ENCODE measurements at regions not wholly inside any gene's neighbourhood (a gene's known extent, or its start where the extent isn't known, plus 50 kb on each side); places are given as distances from the start of the nearest gene placed in this dataset.

DNA sequence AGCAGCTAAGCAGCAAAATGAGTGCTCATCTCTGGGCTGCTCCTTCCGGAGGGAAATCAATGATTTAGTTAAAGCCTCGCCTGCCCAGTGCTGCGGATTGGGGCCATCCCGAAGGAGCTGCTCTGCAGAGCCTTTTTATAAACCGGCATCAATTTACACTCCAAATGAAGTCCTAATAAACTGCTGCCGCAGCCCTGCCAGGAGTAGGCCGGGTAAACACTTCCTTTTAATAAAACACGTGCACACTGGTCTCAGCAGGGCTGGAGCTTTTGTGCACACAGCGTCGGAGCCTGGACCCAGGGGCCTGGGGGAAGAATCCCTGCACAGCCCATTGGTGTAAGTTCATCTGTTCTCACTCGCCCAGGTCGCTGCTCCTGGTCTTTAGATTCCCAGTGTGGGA lies 79.6 kb upstream of the HS3ST2 start:
- 27 to 38% methylated on average over 12 of the region's 12 CpGs for WGBS, 2 donors
- peaks cover 0 to 4% of the 10 kb centered on the region in 2 donors for H3K4me1 ChIP-seq (ENCODE audit: control insufficient read depth in 2 of 2, insufficient read depth in 2 of 2, low read length in 1 of 2)
- H3K9me3 ChIP-seq (ENCODE audit: control insufficient read depth in 2 of 2, insufficient read depth in 1 of 2, low read depth in 1 of 2, low read length in 1 of 2): no peaks in the 10 kb centered on the region

GRCh38 chr16:22736791-22737190 lies 77.2 kb upstream of the HS3ST2 start:
- H3K9me3 ChIP-seq (ENCODE audit: control insufficient read depth in 2 of 2, insufficient read depth in 1 of 2, low read depth in 1 of 2, low read length in 1 of 2): no peaks in the 10 kb centered on the region
- H3K36me3 ChIP-seq (ENCODE audit: control insufficient read depth in 2 of 2, insufficient read depth in 2 of 2, low read length in 1 of 2): no peaks in the 10 kb centered on the region
- peaks cover 0 to 2% of the 10 kb centered on the region in 2 donors for H3K27me3 ChIP-seq (ENCODE audit: control insufficient read depth in 1 of 2, insufficient read depth in 2 of 2, low read length in 2 of 2)
- H3K4me1 ChIP-seq (ENCODE audit: control insufficient read depth in 2 of 2, insufficient read depth in 2 of 2, low read length in 1 of 2): peaks cover 0 to 4% of the 10 kb centered on the region in 2 donors
- 71 to 82% methylated on average over 1 of the region's 1 CpG for WGBS, 2 donors
- no peak overlapping the region for H3K27ac ChIP-seq (ENCODE audit: low read depth in 2 of 2, low read length in 1 of 2)
- H3K4me3 ChIP-seq (ENCODE audit: low read depth in 1 of 2, low read length in 2 of 2): no peak overlapping the region

More for the DNA sequence above, 79.6 kb upstream of the HS3ST2 start:
- Histone ChIP-seq H3K27ac (ENCODE audit: low read depth in 2 of 2, low read length in 1 of 2) (no peak overlapping the region), H3K27me3 (ENCODE audit: control insufficient read depth in 1 of 2, insufficient read depth in 2 of 2, low read length in 2 of 2) (peaks cover 0 to 2% of the 10 kb centered on the region in 2 donors), H3K4me3 (ENCODE audit: low read depth in 1 of 2, low read length in 2 of 2) (no peak overlapping the region), H3K36me3 (ENCODE audit: control insufficient read depth in 2 of 2, insufficient read depth in 2 of 2, low read length in 1 of 2) (no peaks in the 10 kb centered on the region)

DNA sequence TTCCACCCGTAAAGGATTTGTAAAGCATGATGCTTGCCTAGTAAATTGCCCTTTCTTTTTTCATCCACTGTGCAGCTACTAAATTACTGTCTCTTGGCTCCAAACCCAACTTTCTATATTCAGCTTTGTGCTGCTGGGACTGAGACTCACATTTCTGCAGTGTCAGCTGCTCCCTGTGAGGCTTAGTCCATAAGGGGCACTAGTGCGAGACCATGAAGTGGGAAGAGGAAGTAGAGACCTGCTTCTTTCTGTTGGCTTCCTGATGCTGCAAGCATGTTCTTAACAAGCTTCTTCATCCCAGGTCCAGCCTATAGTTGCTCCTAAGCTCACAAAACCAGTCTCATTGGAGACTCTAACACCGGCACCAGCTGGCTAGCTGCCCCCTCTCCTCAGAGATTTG lies 74.9 kb upstream of the HS3ST2 start:
- no peaks in the 10 kb centered on the region for H3K36me3 ChIP-seq (ENCODE audit: control insufficient read depth in 2 of 2, insufficient read depth in 2 of 2, low read length in 1 of 2)
- WGBS, 2 donors: 65 to 69% methylated on average over 3 of the region's 3 CpGs
- no peak overlapping the region for H3K4me3 ChIP-seq (ENCODE audit: low read depth in 1 of 2, low read length in 2 of 2)
- peaks cover 0 to 4% of the 10 kb centered on the region in 2 donors for H3K4me1 ChIP-seq (ENCODE audit: control insufficient read depth in 2 of 2, insufficient read depth in 2 of 2, low read length in 1 of 2)
- H3K27ac ChIP-seq (ENCODE audit: low read depth in 2 of 2, low read length in 1 of 2): no peak overlapping the region
- peaks cover 0 to 2% of the 10 kb centered on the region in 2 donors for H3K27me3 ChIP-seq (ENCODE audit: control insufficient read depth in 1 of 2, insufficient read depth in 2 of 2, low read length in 2 of 2)
- H3K9me3 ChIP-seq (ENCODE audit: control insufficient read depth in 2 of 2, insufficient read depth in 1 of 2, low read depth in 1 of 2, low read length in 1 of 2): no peaks in the 10 kb centered on the region

DNA sequence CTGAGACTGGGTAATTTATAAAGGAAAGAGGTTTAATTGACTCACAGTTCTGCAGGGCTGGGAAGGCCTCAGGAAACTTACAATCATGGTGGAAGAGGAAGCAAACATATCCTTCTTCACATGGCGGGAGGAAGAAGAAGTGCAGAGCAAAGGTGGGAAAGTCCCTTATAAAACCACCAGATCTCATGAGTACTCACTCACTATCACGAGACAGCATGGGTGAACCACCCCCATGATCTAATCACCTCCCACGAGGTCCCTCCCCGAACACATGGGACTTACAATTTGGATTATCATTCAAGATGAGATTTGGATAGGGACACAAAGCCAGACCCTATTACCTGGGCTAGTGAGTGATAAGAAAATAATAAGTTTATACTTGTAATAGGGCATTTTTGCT lies 70.6 kb upstream of the HS3ST2 start:
- Histone ChIP-seq H3K27ac (ENCODE audit: low read depth in 2 of 2, low read length in 1 of 2) (no peak overlapping the region), H3K27me3 (ENCODE audit: control insufficient read depth in 1 of 2, insufficient read depth in 2 of 2, low read length in 2 of 2) (peaks cover 0 to 2% of the 10 kb centered on the region in 2 donors), H3K36me3 (ENCODE audit: control insufficient read depth in 2 of 2, insufficient read depth in 2 of 2, low read length in 1 of 2) (no peaks in the 10 kb centered on the region), H3K4me1 (ENCODE audit: control insufficient read depth in 2 of 2, insufficient read depth in 2 of 2, low read length in 1 of 2) (no peaks in the 10 kb centered on the region), H3K9me3 (ENCODE audit: control insufficient read depth in 2 of 2, insufficient read depth in 1 of 2, low read depth in 1 of 2, low read length in 1 of 2) (peaks cover 0 to 2% of the 10 kb centered on the region in 2 donors), H3K4me3 (ENCODE audit: low read depth in 1 of 2, low read length in 2 of 2) (no peak overlapping the region)
- 69 to 70% methylated on average over 4 of the region's 4 CpGs for WGBS, 2 donors

- no peaks in the 10 kb centered on the region for H3K4me1 ChIP-seq (ENCODE audit: control insufficient read depth in 2 of 2, insufficient read depth in 2 of 2, low read length in 1 of 2)
- no peak overlapping the region for H3K27ac ChIP-seq (ENCODE audit: low read depth in 2 of 2, low read length in 1 of 2)
- peaks cover 2 to 3% of the 10 kb centered on the region in 2 donors for H3K9me3 ChIP-seq (ENCODE audit: control insufficient read depth in 2 of 2, insufficient read depth in 1 of 2, low read depth in 1 of 2, low read length in 1 of 2)
- no peak overlapping the region for H3K4me3 ChIP-seq (ENCODE audit: low read depth in 1 of 2, low read length in 2 of 2)
- H3K36me3 ChIP-seq (ENCODE audit: control insufficient read depth in 2 of 2, insufficient read depth in 2 of 2, low read length in 1 of 2): no peaks in the 10 kb centered on the region
- no peaks in the 10 kb centered on the region for H3K27me3 ChIP-seq (ENCODE audit: control insufficient read depth in 1 of 2, insufficient read depth in 2 of 2, low read length in 2 of 2)
- 65 to 73% methylated on average over 5 of the region's 5 CpGs for WGBS, 2 donors
Measured at GRCh38 chr16:22751104-22751667, 62.8 kb upstream of the HS3ST2 start.

DNA sequence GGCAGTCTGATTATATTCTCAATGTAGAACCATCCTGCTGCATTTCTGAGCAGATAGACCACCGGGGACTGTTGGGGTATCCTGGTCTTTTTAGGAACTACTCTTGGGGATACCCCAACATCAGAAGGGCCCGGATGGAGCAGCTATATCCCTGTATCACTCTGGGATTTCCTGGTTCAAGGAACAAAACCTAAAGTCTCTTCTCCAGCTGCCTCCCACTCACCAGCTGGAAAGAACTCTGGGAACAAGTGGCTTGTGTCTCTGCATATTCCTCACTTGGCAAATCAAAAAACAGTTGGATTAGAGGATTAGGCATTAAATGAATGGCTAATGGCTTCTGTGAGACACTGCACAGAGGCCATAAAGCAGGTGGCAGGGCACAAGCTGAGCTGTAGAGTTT lies 62.3 kb upstream of the HS3ST2 start:
- no peaks in the 10 kb centered on the region for H3K4me1 ChIP-seq (ENCODE audit: control insufficient read depth in 2 of 2, insufficient read depth in 2 of 2, low read length in 1 of 2)
- no peaks in the 10 kb centered on the region for H3K36me3 ChIP-seq (ENCODE audit: control insufficient read depth in 2 of 2, insufficient read depth in 2 of 2, low read length in 1 of 2)

GRCh38 chr16:22753451-22753850 lies 60.5 kb upstream of the HS3ST2 start:
- H3K9me3 ChIP-seq (ENCODE audit: control insufficient read depth in 2 of 2, insufficient read depth in 1 of 2, low read depth in 1 of 2, low read length in 1 of 2): peaks cover 0 to 3% of the 10 kb centered on the region in 2 donors
- no peaks in the 10 kb centered on the region for H3K27me3 ChIP-seq (ENCODE audit: control insufficient read depth in 1 of 2, insufficient read depth in 2 of 2, low read length in 2 of 2)
- WGBS, 2 donors: 45 to 46% methylated on average over 2 of the region's 2 CpGs
- no peak overlapping the region for H3K4me3 ChIP-seq (ENCODE audit: low read depth in 1 of 2, low read length in 2 of 2)
- no peaks in the 10 kb centered on the region for H3K36me3 ChIP-seq (ENCODE audit: control insufficient read depth in 2 of 2, insufficient read depth in 2 of 2, low read length in 1 of 2)
- no peak overlapping the region for H3K27ac ChIP-seq (ENCODE audit: low read depth in 2 of 2, low read length in 1 of 2)
- no peaks in the 10 kb centered on the region for H3K4me1 ChIP-seq (ENCODE audit: control insufficient read depth in 2 of 2, insufficient read depth in 2 of 2, low read length in 1 of 2)

More for the DNA sequence above, 62.3 kb upstream of the HS3ST2 start:
- H3K27ac ChIP-seq (ENCODE audit: low read depth in 2 of 2, low read length in 1 of 2): no peak overlapping the region
- peaks cover 0 to 3% of the 10 kb centered on the region in 2 donors for H3K9me3 ChIP-seq (ENCODE audit: control insufficient read depth in 2 of 2, insufficient read depth in 1 of 2, low read depth in 1 of 2, low read length in 1 of 2)
- H3K4me3 ChIP-seq (ENCODE audit: low read depth in 1 of 2, low read length in 2 of 2): no peak overlapping the region
- H3K27me3 ChIP-seq (ENCODE audit: control insufficient read depth in 1 of 2, insufficient read depth in 2 of 2, low read length in 2 of 2): no peaks in the 10 kb centered on the region
- WGBS, 2 donors: 71 to 87% methylated on average over 2 of the region's 2 CpGs

- 77 to 85% methylated on average over 4 of the region's 4 CpGs for WGBS, 2 donors
- H3K27me3 ChIP-seq (ENCODE audit: control insufficient read depth in 1 of 2, insufficient read depth in 2 of 2, low read length in 2 of 2): no peaks in the 10 kb centered on the region
- no peaks in the 10 kb centered on the region for H3K36me3 ChIP-seq (ENCODE audit: control insufficient read depth in 2 of 2, insufficient read depth in 2 of 2, low read length in 1 of 2)
- peaks cover 0 to 3% of the 10 kb centered on the region in 2 donors for H3K9me3 ChIP-seq (ENCODE audit: control insufficient read depth in 2 of 2, insufficient read depth in 1 of 2, low read depth in 1 of 2, low read length in 1 of 2)
- no peak overlapping the region for H3K4me3 ChIP-seq (ENCODE audit: low read depth in 1 of 2, low read length in 2 of 2)
- H3K4me1 ChIP-seq (ENCODE audit: control insufficient read depth in 2 of 2, insufficient read depth in 2 of 2, low read length in 1 of 2): no peaks in the 10 kb centered on the region
- H3K27ac ChIP-seq (ENCODE audit: low read depth in 2 of 2, low read length in 1 of 2): no peak overlapping the region
Measured at GRCh38 chr16:22754577-22754976, 59.4 kb upstream of the HS3ST2 start.

DNA sequence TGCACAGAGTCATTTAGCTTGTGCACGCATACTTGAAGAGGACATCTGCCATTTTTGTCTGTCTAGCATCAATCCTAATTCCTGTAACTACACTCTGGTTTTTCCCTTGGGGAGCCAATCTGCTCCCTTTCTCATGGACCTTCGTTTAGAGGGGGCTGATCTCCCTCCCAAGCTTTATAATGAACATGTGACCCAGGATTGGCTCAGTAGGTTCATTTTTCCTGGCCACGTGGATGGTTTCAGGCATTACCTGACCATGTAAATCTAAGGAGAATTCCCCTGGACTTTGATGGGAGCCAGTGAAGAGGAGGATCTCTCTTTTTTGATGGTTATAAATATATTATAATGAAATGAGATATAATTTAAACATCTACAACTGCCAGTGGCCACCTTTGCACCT lies 56.8 kb upstream of the HS3ST2 start:
- Histone ChIP-seq H3K4me3 (ENCODE audit: low read depth in 1 of 2, low read length in 2 of 2) (no peak overlapping the region), H3K9me3 (ENCODE audit: control insufficient read depth in 2 of 2, insufficient read depth in 1 of 2, low read depth in 1 of 2, low read length in 1 of 2) (no peaks in the 10 kb centered on the region), H3K27ac (ENCODE audit: low read depth in 2 of 2, low read length in 1 of 2) (no peak overlapping the region), H3K4me1 (ENCODE audit: control insufficient read depth in 2 of 2, insufficient read depth in 2 of 2, low read length in 1 of 2) (no peaks in the 10 kb centered on the region), H3K27me3 (ENCODE audit: control insufficient read depth in 1 of 2, insufficient read depth in 2 of 2, low read length in 2 of 2) (no peaks in the 10 kb centered on the region), H3K36me3 (ENCODE audit: control insufficient read depth in 2 of 2, insufficient read depth in 2 of 2, low read length in 1 of 2) (no peaks in the 10 kb centered on the region)
- 63 to 65% methylated on average over 3 of the region's 3 CpGs for WGBS, 2 donors

DNA sequence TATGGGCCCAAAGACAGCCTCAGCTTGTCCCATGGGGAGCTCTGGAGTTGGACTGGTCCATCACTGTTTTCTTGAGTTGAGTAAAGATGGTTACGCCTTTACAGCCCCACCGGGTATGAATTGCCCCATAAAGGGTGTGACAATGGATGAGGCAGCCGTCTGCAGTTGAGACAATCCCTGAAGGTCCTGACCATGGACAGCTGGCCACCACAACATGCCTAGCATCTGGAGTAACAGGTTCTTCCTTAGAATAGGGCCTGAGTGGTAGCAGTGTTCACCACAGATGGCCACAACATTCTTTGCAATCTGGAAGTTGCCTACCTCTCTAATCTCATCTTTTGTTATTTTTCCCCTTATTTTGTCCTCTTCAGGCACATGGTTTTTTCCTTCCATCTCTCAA lies 51.5 kb upstream of the HS3ST2 start:
- 88 to 89% methylated on average over 3 of the region's 3 CpGs for WGBS, 2 donors
- H3K36me3 ChIP-seq (ENCODE audit: control insufficient read depth in 2 of 2, insufficient read depth in 2 of 2, low read length in 1 of 2): no peaks in the 10 kb centered on the region

More for the DNA sequence above, 51.5 kb upstream of the HS3ST2 start:
- no peaks in the 10 kb centered on the region for H3K9me3 ChIP-seq (ENCODE audit: control insufficient read depth in 2 of 2, insufficient read depth in 1 of 2, low read depth in 1 of 2, low read length in 1 of 2)
- H3K27ac ChIP-seq (ENCODE audit: low read depth in 2 of 2, low read length in 1 of 2): no peak overlapping the region
- no peak overlapping the region for H3K4me3 ChIP-seq (ENCODE audit: low read depth in 1 of 2, low read length in 2 of 2)
- H3K27me3 ChIP-seq (ENCODE audit: control insufficient read depth in 1 of 2, insufficient read depth in 2 of 2, low read length in 2 of 2): no peaks in the 10 kb centered on the region
- no peaks in the 10 kb centered on the region for H3K4me1 ChIP-seq (ENCODE audit: control insufficient read depth in 2 of 2, insufficient read depth in 2 of 2, low read length in 1 of 2)
